ENCODE measurements at regions not wholly inside any gene's neighbourhood (a gene's known extent, or its start where the extent isn't known, plus 50 kb on each side); places are given as distances from the start of the nearest gene placed in this dataset.

DNA sequence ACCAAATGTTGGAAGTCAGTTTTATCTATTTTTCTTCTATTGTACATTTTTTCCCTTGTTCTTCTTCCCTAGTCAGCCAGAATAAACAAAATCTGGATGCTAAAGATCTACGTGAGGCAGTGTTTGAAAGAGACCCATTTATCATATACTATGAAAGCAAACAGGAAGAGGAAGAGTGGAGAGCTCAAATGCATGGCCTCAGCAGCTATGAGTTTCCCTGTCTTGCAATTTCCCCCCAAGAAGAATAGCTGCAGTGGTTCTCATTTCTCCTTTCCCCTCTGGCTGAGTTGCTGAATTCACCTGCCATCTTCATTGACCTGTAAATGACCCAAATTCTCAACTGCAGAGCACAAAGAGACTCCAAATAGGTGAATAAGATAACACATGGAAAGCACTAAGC lies 347.1 kb upstream of the NRP1 start:
- no peaks in the 10 kb centered on the region for H3K9me3 ChIP-seq
- no peak overlapping the region for H3K4me3 ChIP-seq
- DNase-seq, result no peak
- H3K27me3 ChIP-seq, result no peaks in the 10 kb centered on the region
- no peaks in the 10 kb centered on the region for H3K36me3 ChIP-seq (ENCODE audit: low read depth, missing control alignments)
- WGBS, 2 donors, result 72 to 76% methylated on average over 1 of the region's 1 CpG
- TF ChIP-seq POLR2A (IDR thresholded peaks at IDR 0.05) (no peak), CTCF (IDR thresholded peaks at IDR 0.05) (no peak)
- no peaks in the 10 kb centered on the region for H3K4me1 ChIP-seq
- intact Hi-C loops (cut with DNase I; ENCODE audit: low total_unique reads), result no loop called here
- H3K27ac ChIP-seq, result no peak overlapping the region

DNA sequence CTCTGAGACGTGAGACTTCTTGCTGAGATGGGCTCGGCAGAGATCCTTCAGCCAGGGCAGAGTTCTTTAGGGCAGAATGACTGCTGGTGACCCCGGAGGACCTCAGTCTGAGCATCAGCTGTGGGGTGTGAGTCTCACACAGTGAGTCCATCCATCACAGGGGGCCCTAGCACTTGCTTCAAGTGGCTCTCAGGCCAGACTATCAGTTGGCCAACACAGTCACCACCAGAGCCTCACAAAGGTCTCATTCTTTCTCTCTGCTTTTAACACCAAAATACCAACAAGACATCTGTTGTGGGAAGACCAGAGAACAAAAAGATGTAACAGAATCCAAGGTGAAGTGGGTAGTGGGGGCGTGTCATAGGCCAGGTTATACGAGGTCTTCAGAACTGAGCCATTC lies 345.6 kb upstream of the NRP1 start:
- H3K36me3 ChIP-seq (ENCODE audit: low read depth, missing control alignments), result no peaks in the 10 kb centered on the region
- TF ChIP-seq CTCF (IDR thresholded peaks at IDR 0.05) (no peak), POLR2A (IDR thresholded peaks at IDR 0.05) (no peak)
- WGBS, 2 donors, result 72 to 73% methylated on average over 5 of the region's 5 CpGs
- DNase-seq, result no peak
- intact Hi-C loops (cut with DNase I; ENCODE audit: low total_unique reads), result no loop called here
- H3K27ac ChIP-seq, result no peak overlapping the region
- no peaks in the 10 kb centered on the region for H3K27me3 ChIP-seq
- H3K4me1 ChIP-seq, result no peaks in the 10 kb centered on the region
- H3K4me3 ChIP-seq, result no peak overlapping the region
- no peaks in the 10 kb centered on the region for H3K9me3 ChIP-seq

DNA sequence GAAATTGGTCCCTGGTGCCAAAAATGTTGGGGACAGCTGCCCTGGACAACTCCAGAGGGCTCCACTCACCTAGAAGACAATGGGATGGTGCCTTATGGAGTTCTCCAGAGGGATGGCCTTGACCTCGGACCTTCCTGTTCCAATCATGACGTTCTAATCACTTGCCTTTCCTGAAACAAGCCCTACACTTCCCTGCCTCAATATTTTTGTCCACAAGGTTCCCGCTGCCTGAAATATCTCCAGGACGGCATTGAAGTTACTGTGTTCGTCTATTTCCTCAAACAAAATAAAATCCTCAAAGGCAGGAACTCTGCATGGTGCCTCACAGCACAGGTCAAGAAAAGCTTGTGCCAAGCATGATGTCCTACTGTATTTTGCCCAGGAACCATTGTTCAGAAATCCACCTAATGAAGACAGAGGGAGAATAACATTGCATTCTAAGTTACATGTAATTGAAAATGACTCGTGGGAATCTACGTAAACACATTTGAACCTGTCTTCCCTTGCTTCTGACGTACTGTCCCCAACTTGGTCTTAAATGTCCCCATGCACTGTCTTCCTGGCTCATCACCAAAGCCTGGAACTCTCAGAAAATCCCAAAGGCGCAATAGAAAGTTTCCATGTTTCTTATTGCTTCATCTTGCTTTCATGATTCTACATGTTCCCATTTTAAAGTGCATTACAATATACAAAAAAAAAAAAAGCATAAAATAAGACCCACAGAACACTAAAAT lies 342.3 kb upstream of the NRP1 start:
- Histone ChIP-seq H3K27ac (no peak overlapping the region), H3K27me3 (no peaks in the 10 kb centered on the region), H3K36me3 (ENCODE audit: low read depth, missing control alignments) (no peaks in the 10 kb centered on the region), H3K4me3 (no peak overlapping the region), H3K4me1 (no peaks in the 10 kb centered on the region), H3K9me3 (no peaks in the 10 kb centered on the region)
- intact Hi-C loops (cut with DNase I; ENCODE audit: low total_unique reads), result no loop called here
- no peak for DNase-seq
- 81 to 86% methylated on average over 9 of the region's 9 CpGs for WGBS, 2 donors
- no peak for TF ChIP-seq CTCF (IDR thresholded peaks at IDR 0.05)
- no peak for TF ChIP-seq POLR2A (IDR thresholded peaks at IDR 0.05)

- no peak for DNase-seq
- no peak for TF ChIP-seq POLR2A (IDR thresholded peaks at IDR 0.05)
- TF ChIP-seq CTCF (IDR thresholded peaks at IDR 0.05), result no peak
- intact Hi-C loops (cut with DNase I; ENCODE audit: low total_unique reads), result no loop called here
- no peak overlapping the region for H3K4me3 ChIP-seq
- H3K4me1 ChIP-seq, result no peaks in the 10 kb centered on the region
- H3K9me3 ChIP-seq, result no peaks in the 10 kb centered on the region
- no peaks in the 10 kb centered on the region for H3K36me3 ChIP-seq (ENCODE audit: low read depth, missing control alignments)
- H3K27ac ChIP-seq, result peak overlapping the region in 1 of 2 donors; percentile 20
- WGBS, 2 donors, result 42 to 60% methylated on average over 10 of the region's 10 CpGs
- no peaks in the 10 kb centered on the region for H3K27me3 ChIP-seq
These were observed 340.6 kb upstream of the NRP1 start for GRCh38 chr10:33674986-33675599.

GRCh38 chr10:33674491-33674890 lies 340.0 kb upstream of the NRP1 start:
- H3K27ac ChIP-seq, result no peak overlapping the region
- DNase-seq, result no peak
- H3K27me3 ChIP-seq, result no peaks in the 10 kb centered on the region
- WGBS, 2 donors, result 86 to 91% methylated on average over 2 of the region's 2 CpGs
- no peaks in the 10 kb centered on the region for H3K36me3 ChIP-seq (ENCODE audit: low read depth, missing control alignments)
- no peaks in the 10 kb centered on the region for H3K9me3 ChIP-seq
- no peaks in the 10 kb centered on the region for H3K4me1 ChIP-seq
- intact Hi-C loops (cut with DNase I; ENCODE audit: low total_unique reads), result no loop called here
- TF ChIP-seq POLR2A (IDR thresholded peaks at IDR 0.05) (no peak), CTCF (IDR thresholded peaks at IDR 0.05) (no peak)
- H3K4me3 ChIP-seq, result no peak overlapping the region
